Stimulated activated CD4-positive, alpha-beta T cell treated with anti-CD3 and anti-CD28 coated beads, TNF-alpha, amount 100 ng/mL, for 1 hour (primary cell): ENCODE measurements at regions not wholly inside any gene's neighbourhood (a gene's known extent, or its start where the extent isn't known, plus 50 kb on each side); places are given as distances from the start of the nearest gene placed in this dataset.

Experiments
- DNase-seq, 3 donors: peaks; one replicate each; pipeline ENCODE4 v3.0.0-alpha.2; 2020; ENCODE audit warnings: low read depth in 3 of 3, low spot score in 1 of 3

- no peak for DNase-seq
These were observed 265.9 kb downstream of the PRDM2 start for GRCh38 chr1:13965770-13966398.

GRCh38 chr1:13967707-13968106 is 267.7 kb downstream of the PRDM2 start:
- DNase-seq = no peak

- no peak for DNase-seq
These were observed 268.4 kb downstream of the PRDM2 start for GRCh38 chr1:13968361-13968760.

- DNase-seq = no peak
These were observed 270.8 kb downstream of the PRDM2 start for GRCh38 chr1:13970631-13971247.

GRCh38 chr1:13976485-13976884 is 276.5 kb downstream of the PRDM2 start:
- DNase-seq = no peak

GRCh38 chr1:13981142-13981541 is 281.2 kb downstream of the PRDM2 start:
- no peak for DNase-seq

GRCh38 chr1:13983393-13983792 is 283.4 kb downstream of the PRDM2 start:
- DNase-seq = no peak

- no peak for DNase-seq
These were observed 291.0 kb downstream of the PRDM2 start for GRCh38 chr1:13990939-13991338.

GRCh38 chr1:13992489-13993285 is 292.7 kb downstream of the PRDM2 start:
- no peak for DNase-seq

- DNase-seq = no peak
These were observed 294.4 kb downstream of the PRDM2 start for GRCh38 chr1:13994386-13994785.

- no peak for DNase-seq
These were observed 296.3 kb downstream of the PRDM2 start for GRCh38 chr1:13996334-13996733.

GRCh38 chr1:14003552-14003951 is 303.6 kb downstream of the PRDM2 start:
- no peak for DNase-seq

- DNase-seq = no peak
These were observed 309.6 kb downstream of the PRDM2 start for GRCh38 chr1:14009582-14009981.

GRCh38 chr1:14010476-14010875 is 310.5 kb downstream of the PRDM2 start:
- DNase-seq = no peak

- DNase-seq = no peak
These were observed 311.1 kb downstream of the PRDM2 start for GRCh38 chr1:14011132-14011531.

GRCh38 chr1:14011888-14012287 is 311.9 kb downstream of the PRDM2 start:
- no peak for DNase-seq

- DNase-seq = no peak
These were observed 314.9 kb downstream of the PRDM2 start for GRCh38 chr1:14014929-14015328.

GRCh38 chr1:14015917-14016316 is 315.9 kb downstream of the PRDM2 start:
- DNase-seq = no peak

- DNase-seq = no peak
These were observed 317.6 kb downstream of the PRDM2 start for GRCh38 chr1:14017531-14017961.

GRCh38 chr1:14019461-14019860 is 319.5 kb downstream of the PRDM2 start:
- DNase-seq = no peak

- DNase-seq = no peak
These were observed 320.0 kb downstream of the PRDM2 start for GRCh38 chr1:14020006-14020405.

- no peak for DNase-seq
These were observed 327.1 kb downstream of the PRDM2 start for GRCh38 chr1:14027099-14027498.
